Testis (tissue), 2 donors: ENCODE measurements at regions not wholly inside any gene's neighbourhood (a gene's known extent, or its start where the extent isn't known, plus 50 kb on each side); places are given as distances from the start of the nearest gene placed in this dataset.

Experiments
- POLR2A ChIP-seq: fragments of 450-650 bp; IDR thresholded peaks from one replicate; pipeline ENCODE4 v1.6.1; 2017; ENCODE audit warnings: antibody characterized with exemption, mild to moderate bottlenecking, moderate library complexity
- TF ChIP-seq, protein P1 (sequence below), 3 experiments: fragments of 450-650 bp in 2 of 3; fragments of 200-600 bp in 1 of 3; sonication (generic) in 1 of 3; IDR thresholded peaks; one replicate each; pipeline ENCODE4 v1.5.1; 2016 to 2019; ENCODE audit warnings: antibody characterized with exemption in 3 of 3, mild to moderate bottlenecking in 2 of 3, moderate library complexity in 1 of 3

DNA sequence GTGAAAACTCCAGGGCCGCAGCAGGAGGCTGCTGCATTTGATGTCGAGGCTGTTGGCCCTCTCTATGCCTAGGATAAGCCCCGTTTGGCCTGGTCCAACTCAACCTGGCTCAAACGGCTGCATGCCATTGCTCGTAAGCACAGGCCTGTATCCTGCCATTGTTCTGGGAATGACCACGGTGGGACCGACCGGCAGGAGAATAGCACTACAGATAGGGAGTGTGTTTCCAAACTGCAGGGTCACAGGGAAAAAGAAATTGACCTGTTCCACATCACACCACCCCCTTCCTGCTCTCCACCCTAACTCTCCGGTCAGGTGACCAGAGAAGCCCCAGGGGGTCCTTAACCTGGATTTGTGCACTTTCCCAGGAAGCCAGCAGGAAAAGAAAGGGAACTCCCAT lies 278.7 kb upstream of the KLF4 start:
- TF ChIP-seq POLR2A = no peak
- TF ChIP-seq, protein P1, sequence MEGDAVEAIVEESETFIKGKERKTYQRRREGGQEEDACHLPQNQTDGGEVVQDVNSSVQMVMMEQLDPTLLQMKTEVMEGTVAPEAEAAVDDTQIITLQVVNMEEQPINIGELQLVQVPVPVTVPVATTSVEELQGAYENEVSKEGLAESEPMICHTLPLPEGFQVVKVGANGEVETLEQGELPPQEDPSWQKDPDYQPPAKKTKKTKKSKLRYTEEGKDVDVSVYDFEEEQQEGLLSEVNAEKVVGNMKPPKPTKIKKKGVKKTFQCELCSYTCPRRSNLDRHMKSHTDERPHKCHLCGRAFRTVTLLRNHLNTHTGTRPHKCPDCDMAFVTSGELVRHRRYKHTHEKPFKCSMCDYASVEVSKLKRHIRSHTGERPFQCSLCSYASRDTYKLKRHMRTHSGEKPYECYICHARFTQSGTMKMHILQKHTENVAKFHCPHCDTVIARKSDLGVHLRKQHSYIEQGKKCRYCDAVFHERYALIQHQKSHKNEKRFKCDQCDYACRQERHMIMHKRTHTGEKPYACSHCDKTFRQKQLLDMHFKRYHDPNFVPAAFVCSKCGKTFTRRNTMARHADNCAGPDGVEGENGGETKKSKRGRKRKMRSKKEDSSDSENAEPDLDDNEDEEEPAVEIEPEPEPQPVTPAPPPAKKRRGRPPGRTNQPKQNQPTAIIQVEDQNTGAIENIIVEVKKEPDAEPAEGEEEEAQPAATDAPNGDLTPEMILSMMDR (IDR thresholded peaks at IDR 0.05) = no peak
